Effector memory CD8-positive, alpha-beta T cell (primary cell): ENCODE measurements at regions not wholly inside any gene's neighbourhood (a gene's known extent, or its start where the extent isn't known, plus 50 kb on each side); places are given as distances from the start of the nearest gene placed in this dataset.

Source experiments
- ATAC-seq: fragments of 150-1000 bp; cut with Tn5 transposase; replicated peaks from 2 replicates; pipeline ENCODE4 v1.10.0; 2021; ENCODE audit warnings: mild to moderate bottlenecking, moderate library complexity
- DNase-seq, 3 experiments: peaks; one replicate each; pipeline ENCODE4 v3.0.0; 2021
- H3K27ac Mint-ChIP-seq, 2 donors: one replicate each; pipeline ENCODE4 v1.8.0; 2022; ENCODE audit warnings: mild to moderate bottlenecking in 2 of 2, mixed read lengths in 2 of 2, moderate library complexity in 2 of 2
- H3K27me3 Mint-ChIP-seq, 2 donors: one replicate each; pipeline ENCODE4 v1.8.0; 2022; ENCODE audit warnings: mixed read lengths in 2 of 2
- H3K36me3 Mint-ChIP-seq: one replicate; pipeline ENCODE4 v1.8.0; 2022; ENCODE audit warnings: mild to moderate bottlenecking, moderate library complexity, mixed read lengths; ENCODE audit not compliant: insufficient read depth
- H3K4me1 Mint-ChIP-seq, 2 donors: one replicate each; pipeline ENCODE4 v1.8.0; 2022; ENCODE audit warnings: low read depth in 2 of 2, mixed read lengths in 2 of 2
- H3K4me3 Mint-ChIP-seq, 2 donors: one replicate each; pipeline ENCODE4 v1.8.0; 2022; ENCODE audit warnings: mild to moderate bottlenecking in 2 of 2, mixed read lengths in 2 of 2, moderate library complexity in 2 of 2
- H3K9me3 Mint-ChIP-seq, 2 donors: one replicate each; pipeline ENCODE4 v1.8.0; 2022; ENCODE audit warnings: mixed read lengths in 2 of 2

DNA sequence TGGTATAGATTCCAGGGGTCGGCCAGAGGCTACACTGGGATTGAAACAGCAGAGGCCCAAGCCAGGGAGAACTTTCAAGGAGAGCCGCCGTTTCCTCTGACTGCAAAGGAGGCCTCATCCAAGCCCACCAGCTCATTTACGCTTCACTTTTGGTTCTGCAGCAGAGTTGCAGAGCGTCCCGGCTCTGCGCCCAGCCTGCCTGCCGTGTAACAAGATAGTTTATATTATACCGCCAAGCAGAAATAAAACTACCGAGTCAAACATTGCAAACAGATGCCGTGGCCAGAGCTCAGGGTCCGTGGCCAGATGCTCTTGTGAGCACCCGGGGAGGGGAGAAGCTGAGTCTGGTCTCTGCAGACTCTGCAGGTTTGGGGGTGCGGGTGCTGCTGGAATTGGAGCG, 60.7 kb upstream of the TBX3 start:
- ATAC-seq (no peak), DNase-seq (no peak)
- H3K4me3 Mint-ChIP-seq: no peak overlapping the region
- no peaks in the 10 kb centered on the region for H3K4me1 Mint-ChIP-seq
- no peak overlapping the region for H3K27ac Mint-ChIP-seq
- H3K27me3 Mint-ChIP-seq: no peaks in the 10 kb centered on the region
- peaks cover 0 to 6% of the 10 kb centered on the region in 2 donors for H3K9me3 Mint-ChIP-seq
- no peaks in the 10 kb centered on the region for H3K36me3 Mint-ChIP-seq

DNA sequence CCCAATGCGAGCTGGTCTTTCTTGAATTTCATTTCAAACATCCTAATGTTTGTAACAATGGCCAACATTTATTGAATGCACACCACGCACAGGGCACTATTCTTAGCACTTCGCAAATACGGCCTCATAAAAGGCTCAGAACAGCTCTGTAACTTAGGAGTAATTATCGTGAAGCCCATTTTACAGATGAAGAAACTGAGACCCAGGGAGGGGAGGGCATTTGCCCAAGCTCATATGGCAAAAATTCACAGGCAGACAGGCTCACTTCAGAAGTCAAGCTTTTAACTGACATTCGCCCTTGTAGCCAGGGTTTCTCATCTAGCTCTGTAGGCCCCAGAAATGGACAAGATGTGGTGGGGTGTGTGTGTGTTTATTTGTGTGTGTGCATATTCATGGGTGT, 60.3 kb upstream of the TBX3 start:
- ATAC-seq: no peak
- Mint-ChIP-seq H3K4me1 (no peaks in the 10 kb centered on the region), H3K27ac (no peak overlapping the region), H3K4me3 (no peak overlapping the region), H3K27me3 (no peaks in the 10 kb centered on the region), H3K9me3 (peaks cover 0 to 2% of the 10 kb centered on the region in 2 donors), H3K36me3 (no peaks in the 10 kb centered on the region)
- no peak for DNase-seq

DNA sequence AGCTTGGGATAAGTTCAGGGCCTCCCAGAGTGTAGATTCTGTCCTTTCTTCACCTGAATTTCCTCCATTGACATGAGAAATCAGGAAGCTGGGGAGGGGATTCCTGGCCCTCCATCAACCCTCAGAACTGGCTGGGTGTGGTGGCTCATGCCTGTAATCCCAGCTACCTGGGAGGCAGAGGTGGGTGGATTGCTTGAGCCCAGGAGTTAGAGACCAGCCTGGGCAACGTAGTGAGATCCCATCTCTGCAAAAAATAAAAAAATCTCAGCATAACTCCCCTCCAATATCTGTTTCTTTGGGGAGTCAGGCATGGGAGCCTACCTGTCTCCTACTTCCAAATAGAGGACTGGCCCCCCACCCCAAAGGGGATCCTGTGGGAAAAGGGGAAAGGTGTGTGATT, 59.8 kb upstream of the TBX3 start:
- H3K9me3 Mint-ChIP-seq: no peaks in the 10 kb centered on the region
- ATAC-seq: no peak
- H3K27me3 Mint-ChIP-seq: no peaks in the 10 kb centered on the region

DNA sequence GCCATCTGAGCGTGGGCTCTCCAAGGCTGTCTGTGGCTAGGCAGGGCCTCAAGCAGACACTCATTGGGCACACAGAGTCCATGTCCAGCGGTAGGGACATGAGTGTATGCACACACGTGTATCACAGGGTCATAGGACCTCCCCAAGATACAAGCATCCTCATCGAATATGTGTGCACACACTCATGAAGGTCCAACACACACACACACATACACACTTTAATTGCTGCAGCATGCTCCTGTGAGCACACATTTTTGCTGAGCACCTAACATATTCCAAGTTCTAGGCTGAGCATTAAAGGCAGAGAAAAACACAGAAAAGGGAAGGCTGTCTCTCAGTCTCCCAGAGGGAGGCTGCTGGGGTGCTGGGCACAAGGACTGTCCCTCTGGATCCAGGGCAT, 59.3 kb upstream of the TBX3 start:
- DNase-seq: no peak
- H3K4me1 Mint-ChIP-seq: no peaks in the 10 kb centered on the region
- no peak overlapping the region for H3K4me3 Mint-ChIP-seq
- no peak for ATAC-seq
- no peaks in the 10 kb centered on the region for H3K9me3 Mint-ChIP-seq
- no peak overlapping the region for H3K27ac Mint-ChIP-seq
- no peaks in the 10 kb centered on the region for H3K36me3 Mint-ChIP-seq
- no peaks in the 10 kb centered on the region for H3K27me3 Mint-ChIP-seq

More for the DNA sequence above, 59.8 kb upstream of the TBX3 start:
- no peaks in the 10 kb centered on the region for H3K36me3 Mint-ChIP-seq
- DNase-seq: no peak
- no peak overlapping the region for H3K4me3 Mint-ChIP-seq
- H3K27ac Mint-ChIP-seq: no peak overlapping the region
- H3K4me1 Mint-ChIP-seq: no peaks in the 10 kb centered on the region

DNA sequence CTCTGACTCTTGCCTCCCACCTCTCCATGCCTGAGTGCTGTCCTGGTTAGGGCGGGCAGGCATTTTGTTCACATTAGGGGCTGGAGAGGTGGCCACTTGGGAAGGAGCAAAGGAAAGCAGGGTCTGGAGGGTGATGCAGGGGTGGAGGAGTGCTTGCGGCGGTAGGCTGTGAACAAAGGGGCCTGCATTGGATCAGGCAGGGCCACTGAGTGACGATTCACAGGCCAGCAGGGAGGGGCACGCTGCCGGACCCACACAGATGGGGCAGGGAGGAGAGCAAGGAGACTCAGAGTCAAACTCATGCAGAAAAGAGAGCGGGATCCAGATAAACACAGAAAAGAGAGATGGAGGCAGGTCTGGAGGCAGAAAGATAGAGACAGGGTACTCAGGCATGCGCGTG, 58.4 kb upstream of the TBX3 start:
- no peak for DNase-seq
- H3K4me1 Mint-ChIP-seq: no peaks in the 10 kb centered on the region
- ATAC-seq: no peak
- H3K27ac Mint-ChIP-seq: no peak overlapping the region
- no peaks in the 10 kb centered on the region for H3K36me3 Mint-ChIP-seq
- H3K27me3 Mint-ChIP-seq: no peaks in the 10 kb centered on the region
- no peaks in the 10 kb centered on the region for H3K9me3 Mint-ChIP-seq
- H3K4me3 Mint-ChIP-seq: no peak overlapping the region

DNA sequence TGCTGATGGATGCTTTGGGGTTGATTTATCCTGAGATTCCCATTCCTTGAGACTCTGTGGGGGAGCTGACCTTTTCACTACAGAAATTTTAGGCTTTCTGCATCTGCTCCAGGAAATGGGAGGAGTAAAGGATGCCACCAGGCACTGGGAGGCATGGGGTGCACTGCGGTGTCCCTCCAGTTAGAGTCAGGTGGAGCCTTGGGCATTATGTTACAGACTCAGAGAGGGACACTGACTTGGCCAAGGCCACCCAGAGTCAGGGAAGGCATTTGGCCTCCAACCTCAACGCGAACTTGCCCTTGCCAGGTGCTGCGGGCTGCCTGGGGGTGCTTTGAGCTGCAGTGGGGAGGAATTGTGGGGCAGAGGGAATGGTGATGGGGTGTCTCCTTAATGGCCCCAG, 58.0 kb upstream of the TBX3 start:
- ATAC-seq (no peak), DNase-seq (no peak)
- Mint-ChIP-seq H3K27ac (no peak overlapping the region), H3K36me3 (no peaks in the 10 kb centered on the region), H3K4me1 (no peaks in the 10 kb centered on the region), H3K9me3 (no peaks in the 10 kb centered on the region), H3K4me3 (no peak overlapping the region), H3K27me3 (peaks cover 0 to 1% of the 10 kb centered on the region in 2 donors)

DNA sequence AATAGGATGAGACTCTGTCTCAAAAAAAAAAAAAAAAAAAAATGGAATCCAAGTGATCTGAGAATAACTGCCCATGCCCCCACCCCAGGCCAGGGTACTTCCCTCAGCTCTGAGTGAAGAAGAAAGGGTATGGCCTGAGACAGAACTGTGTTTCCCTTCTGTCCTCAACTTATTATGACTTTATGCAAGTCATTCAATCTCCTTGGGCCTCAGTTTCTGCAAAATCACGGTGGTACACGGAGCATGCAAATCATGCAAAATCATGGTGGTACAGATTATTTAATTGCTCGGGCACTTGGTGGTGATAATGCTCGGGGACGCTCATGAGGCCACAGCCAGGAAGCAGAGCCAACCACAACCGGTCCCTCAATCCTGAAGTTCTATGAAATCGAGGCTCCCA, 56.5 kb upstream of the TBX3 start:
- H3K27me3 Mint-ChIP-seq: peaks cover 5 to 16% of the 10 kb centered on the region in 2 donors
- no peak for DNase-seq
- no peaks in the 10 kb centered on the region for H3K9me3 Mint-ChIP-seq
- no peaks in the 10 kb centered on the region for H3K4me1 Mint-ChIP-seq
- no peak overlapping the region for H3K27ac Mint-ChIP-seq
- no peaks in the 10 kb centered on the region for H3K36me3 Mint-ChIP-seq
- ATAC-seq: no peak
- H3K4me3 Mint-ChIP-seq: no peak overlapping the region

DNA sequence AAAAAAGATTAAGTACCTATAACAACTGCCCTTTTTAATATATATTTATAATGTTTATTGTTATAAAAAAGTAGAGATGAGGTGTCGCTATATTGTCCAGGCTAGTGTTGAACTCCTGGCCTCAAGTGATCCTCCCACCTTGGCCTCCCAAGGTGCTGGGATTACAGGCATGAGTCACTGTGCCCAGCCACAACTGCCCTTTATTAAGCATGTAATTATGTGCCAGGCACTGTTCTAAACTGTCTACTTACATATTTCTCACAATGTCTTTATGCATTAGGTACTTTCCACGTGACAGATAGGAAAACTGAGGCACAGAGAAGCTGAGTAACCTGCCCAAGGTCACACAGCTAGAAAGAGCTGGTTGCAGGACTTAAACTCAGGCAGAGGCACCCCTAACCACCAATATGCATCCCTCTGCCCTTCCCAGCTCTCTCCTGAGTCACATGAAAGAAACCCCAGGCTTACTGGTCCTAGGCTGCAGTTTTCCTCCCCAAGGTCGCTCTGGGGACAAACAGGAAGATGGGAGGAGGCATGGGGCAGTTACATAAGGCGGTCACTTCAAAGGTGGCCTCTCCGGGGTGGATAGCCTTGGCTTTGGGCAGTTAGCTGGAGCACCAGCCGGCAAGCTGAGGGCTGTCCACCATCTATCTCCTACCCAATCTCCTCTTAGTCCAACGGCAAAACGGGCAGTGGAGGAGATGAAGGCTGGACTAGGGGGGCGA, 54.6 kb upstream of the TBX3 start:
- DNase-seq: no peak
- no peaks in the 10 kb centered on the region for H3K4me1 Mint-ChIP-seq

DNA sequence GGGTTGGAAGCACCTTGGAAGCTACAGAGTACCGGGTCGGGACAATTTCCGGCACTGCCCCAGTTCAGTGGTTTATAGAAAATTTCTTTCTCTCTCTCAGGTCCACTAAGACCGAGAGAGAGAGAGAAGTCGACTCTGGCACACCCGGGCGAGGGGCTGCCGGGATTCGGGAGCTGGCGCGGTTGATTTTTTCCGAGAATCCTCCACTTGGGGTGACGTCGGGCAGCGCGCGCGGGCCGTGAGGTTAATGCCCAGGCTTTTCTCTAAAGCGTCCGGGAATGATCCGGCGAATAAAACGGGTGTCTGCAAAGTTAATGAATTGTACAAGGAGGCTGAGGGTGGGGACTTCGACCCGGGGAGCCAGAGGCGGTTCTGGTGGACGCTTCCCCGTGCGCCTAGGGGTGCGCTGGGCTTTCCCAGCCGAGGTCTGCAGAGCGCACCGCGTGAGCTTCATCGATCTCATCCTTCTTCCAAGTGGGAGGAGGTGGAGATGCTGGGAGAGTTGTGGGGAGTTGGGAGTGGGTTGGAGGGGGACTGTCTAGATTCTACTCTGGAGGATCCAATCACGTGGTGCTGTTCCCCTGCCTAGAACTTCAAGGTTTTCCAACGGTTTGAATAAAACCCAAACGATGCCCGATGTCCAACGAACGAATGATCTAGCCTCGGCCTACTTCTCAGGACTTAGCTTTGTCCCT, 51.9 kb upstream of the TBX3 start:
- Mint-ChIP-seq H3K27ac (no peak overlapping the region), H3K4me1 (no peaks in the 10 kb centered on the region)

More for the DNA sequence above, 54.6 kb upstream of the TBX3 start:
- ATAC-seq: no peak
- H3K36me3 Mint-ChIP-seq: no peaks in the 10 kb centered on the region
- H3K4me3 Mint-ChIP-seq: no peak overlapping the region
- H3K9me3 Mint-ChIP-seq: peaks cover 0 to 2% of the 10 kb centered on the region in 2 donors
- peaks cover 14 to 34% of the 10 kb centered on the region in 2 donors for H3K27me3 Mint-ChIP-seq
- H3K27ac Mint-ChIP-seq: no peak overlapping the region

DNA sequence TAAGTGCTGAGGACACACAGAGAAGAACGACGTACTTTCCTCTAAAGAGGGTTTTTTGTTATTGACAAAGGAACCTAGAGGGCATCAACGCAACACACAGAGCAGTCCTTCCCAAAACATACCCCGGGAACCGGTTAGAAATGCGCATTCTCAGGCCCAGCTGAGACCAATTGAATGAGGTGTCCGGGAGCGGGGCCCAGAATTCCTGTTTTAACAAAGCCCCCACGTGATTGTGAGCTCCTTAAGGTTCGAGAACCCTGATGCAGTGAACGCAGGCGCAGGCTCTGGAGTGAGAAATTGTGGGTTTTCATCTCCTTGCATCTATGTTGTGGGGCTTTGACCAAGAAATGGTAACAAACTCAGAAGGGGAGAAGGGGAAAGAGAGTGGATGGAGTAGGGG, 51.0 kb upstream of the TBX3 start:
- H3K36me3 Mint-ChIP-seq: no peaks in the 10 kb centered on the region
- H3K9me3 Mint-ChIP-seq: peaks cover 0 to 2% of the 10 kb centered on the region in 2 donors
- DNase-seq: no peak
- peaks cover 14 to 35% of the 10 kb centered on the region in 2 donors for H3K27me3 Mint-ChIP-seq
- no peak overlapping the region for H3K4me3 Mint-ChIP-seq
- no peak for ATAC-seq
- H3K4me1 Mint-ChIP-seq: no peaks in the 10 kb centered on the region
- H3K27ac Mint-ChIP-seq: no peak overlapping the region

More for the DNA sequence above, 51.9 kb upstream of the TBX3 start:
- H3K9me3 Mint-ChIP-seq: peaks cover 0 to 2% of the 10 kb centered on the region in 2 donors
- H3K36me3 Mint-ChIP-seq: no peaks in the 10 kb centered on the region
- H3K27me3 Mint-ChIP-seq: peaks cover 14 to 35% of the 10 kb centered on the region in 2 donors
- DNase-seq (no peak), ATAC-seq (no peak)
- no peak overlapping the region for H3K4me3 Mint-ChIP-seq

DNA sequence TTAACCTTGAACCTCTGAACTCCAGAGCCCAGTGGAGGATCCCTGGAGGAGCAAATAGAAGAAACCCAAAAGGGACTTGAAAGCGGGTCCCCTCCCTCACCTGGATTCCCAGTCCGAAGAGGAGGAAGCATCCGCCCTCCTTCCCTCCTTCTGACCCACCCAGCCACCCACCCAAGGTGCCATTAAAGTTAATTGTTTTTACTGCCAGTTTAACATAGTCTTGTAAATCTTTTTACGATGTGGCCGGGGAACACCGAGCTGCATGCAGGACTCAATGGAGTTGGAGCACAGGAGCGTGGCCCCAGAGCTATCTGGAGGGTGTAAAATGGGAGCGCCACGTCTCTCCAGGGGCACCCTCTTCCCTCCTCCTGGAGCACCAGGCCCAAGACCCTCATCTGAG, 49.9 kb upstream of the TBX3 start:
- DNase-seq: no peak
- Mint-ChIP-seq H3K4me1 (no peaks in the 10 kb centered on the region), H3K4me3 (no peak overlapping the region), H3K27ac (no peak overlapping the region), H3K27me3 (peaks cover 14 to 35% of the 10 kb centered on the region in 2 donors), H3K36me3 (no peaks in the 10 kb centered on the region), H3K9me3 (peaks cover 0 to 2% of the 10 kb centered on the region in 2 donors)
- no peak for ATAC-seq
